HCT116 (cell line): ENCODE measurements at regions not wholly inside any gene's neighbourhood (a gene's known extent, or its start where the extent isn't known, plus 50 kb on each side); places are given as distances from the start of the nearest gene placed in this dataset.

Source experiments
- ATAC-seq: fragments of 200-7000 bp; cut with Tn5 transposase; 2 replicates; pipeline ENCODE4 v1.9.1; 2020; ENCODE audit warnings: mild to moderate bottlenecking, moderate library complexity
- BruUV-seq: library from RNA; stranded (reverse); fragments of 400-500 nt; replicated peaks from 2 replicates; lab custom pipeline; 2021; lab: Mats Ljungman, UMichigan
- CTCF ChIA-PET: fragments of 300-600 bp; sonication (Branson Sonifier 250); formaldehyde crosslinking; loops from one replicate; lab custom pipeline; 2021; ENCODE audit warnings: antibody characterized with exemption; lab: Charles Lee
- POLR2A ChIA-PET: fragments of 300-600, 350-600 bp; sonication (Branson Sonifier 250); formaldehyde crosslinking; loops from one replicate; lab custom pipeline; 2021; ENCODE audit warnings: antibody characterized with exemption; lab: Charles Lee
- RAD21 ChIA-PET, 2 experiments: fragments of 300-600 bp; sonication (Branson Sonifier 250); formaldehyde crosslinking; loops; one replicate each; lab custom pipeline; 2023; ENCODE audit warnings: low total read pairs in 2 of 2; ENCODE audit not compliant: uncharacterized antibody in 2 of 2, unreplicated experiment in 2 of 2, low non-redundant PET in 1 of 2; lab: Charles Lee
- DNase-seq: peaks from one replicate; pipeline ENCODE4 v3.0.0-alpha.2; 2010; ENCODE audit warnings: low read depth, low spot score
- H2AFZ ChIP-seq: fragments of 200-600 bp; shearing (Covaris generic), sonication (generic); 2 replicates; pipeline ENCODE4 v1.6.1; 2017; ENCODE audit warnings: low read depth, mixed run types, mixed read lengths, antibody characterized with exemption, low read length; ENCODE audit not compliant: poor library complexity, severe bottlenecking
- H3K27ac ChIP-seq: 2 replicates; pipeline ENCODE4 v1.5.1; 2012; ENCODE audit warnings: low read depth, low read length
- H3K27me3 ChIP-seq: fragments of 200-600 bp; sonication (generic); 2 replicates; pipeline ENCODE4 v1.6.1; 2016; ENCODE audit warnings: mixed run types, low read length, mixed read lengths; ENCODE audit not compliant: insufficient read depth
- H3K36me3 ChIP-seq, 2 experiments: fragments of 200-500 bp in 1 of 2; fragments of 200-600 bp in 1 of 2; sonication (Bioruptor generic) in 1 of 2; sonication (generic) in 1 of 2; 2 replicates each; pipeline versions ENCODE4 v1.5.1 to v1.6.1; 2014 to 2016; ENCODE audit warnings: low read length in 2 of 2, inconsistent platforms in 1 of 2, mixed read lengths in 1 of 2, mixed run types in 1 of 2; ENCODE audit not compliant: insufficient read depth in 2 of 2, control insufficient read depth in 1 of 2
- H3K4me1 ChIP-seq, 2 experiments: fragments of 200-600 bp in 1 of 2; sonication (generic) in 1 of 2; 2 replicates each; pipeline versions ENCODE4 v1.5.1 to v1.6.1; 2012 to 2017; ENCODE audit warnings: low read length in 2 of 2, inconsistent platforms in 1 of 2, mild to moderate bottlenecking in 1 of 2, mixed read lengths in 1 of 2, mixed run types in 1 of 2, moderate library complexity in 1 of 2; ENCODE audit not compliant: insufficient read depth in 2 of 2, control insufficient read depth in 1 of 2
- H3K4me2 ChIP-seq: fragments of 200-600 bp; sonication (generic); 2 replicates; pipeline ENCODE4 v1.6.1; 2017; ENCODE audit warnings: mixed run types, low read length, mixed read lengths
- H3K4me3 ChIP-seq, 2 experiments: fragments of 200-600 bp in 1 of 2; sonication (generic) in 1 of 2; replicated peaks in 1 of 2; 2 replicates each; pipeline ENCODE4 v1.5.1; 2011 to 2016; ENCODE audit warnings: low read length in 2 of 2, control low read depth in 1 of 2, low read depth in 1 of 2, mild to moderate bottlenecking in 1 of 2, mixed read lengths in 1 of 2, mixed run types in 1 of 2
- H3K79me2 ChIP-seq: fragments of 200-600 bp; sonication (generic); 2 replicates; pipeline ENCODE4 v1.6.1; 2017; ENCODE audit warnings: mild to moderate bottlenecking, mixed run types, low read length, moderate library complexity, mixed read lengths; ENCODE audit not compliant: insufficient read depth
- H3K9ac ChIP-seq: fragments of 200-600 bp; sonication (generic); 2 replicates; pipeline ENCODE4 v1.6.1; 2016; ENCODE audit warnings: low read length, mixed read lengths
- H3K9me2 ChIP-seq: fragments of 200-600 bp; sonication (generic), shearing (Covaris generic); 2 replicates; pipeline ENCODE4 v1.6.1; 2017; ENCODE audit warnings: mixed run types, mild to moderate bottlenecking, moderate library complexity; ENCODE audit not compliant: insufficient read depth
- H3K9me3 ChIP-seq, 2 experiments: fragments of 200-500 bp in 1 of 2; fragments of 200-600 bp in 1 of 2; sonication (Bioruptor generic) in 1 of 2; sonication (generic) in 1 of 2; 2 replicates each; pipeline ENCODE4 v1.6.1; 2014 to 2017; ENCODE audit warnings: low read length in 2 of 2, mixed read lengths in 2 of 2, inconsistent platforms in 1 of 2, low read depth in 1 of 2, mild to moderate bottlenecking in 1 of 2, mixed run types in 1 of 2, moderate library complexity in 1 of 2; ENCODE audit not compliant: control insufficient read depth in 1 of 2, insufficient read depth in 1 of 2
- H4K20me1 ChIP-seq: fragments of 200-600 bp; sonication (generic), shearing (Covaris generic); 2 replicates; pipeline ENCODE4 v1.6.1; 2017; ENCODE audit warnings: mixed run types, mild to moderate bottlenecking, moderate library complexity; ENCODE audit not compliant: insufficient read depth
- CEBPB ChIP-seq: IDR thresholded peaks from 2 replicates; pipeline ENCODE4 v1.6.1; 2012; ENCODE audit warnings: low read depth
- CTCF ChIP-seq, 3 experiments: fragments of 200-600 bp in 1 of 3; sonication (generic) in 1 of 3; IDR thresholded peaks in 2 of 3; conservative IDR thresholded peaks in 1 of 3; 2 replicates each; pipeline ENCODE4 v1.5.1; 2012 to 2017; ENCODE audit warnings: low read depth in 2 of 3, low read length in 2 of 3, antibody characterized with exemption in 1 of 3, borderline replicate concordance in 1 of 3, control low read depth in 1 of 3, mild to moderate bottlenecking in 1 of 3, mixed read lengths in 1 of 3, mixed run types in 1 of 3, moderate library complexity in 1 of 3; ENCODE audit not compliant: insufficient read depth in 1 of 3
- EZH2 ChIP-seq: fragments of 200-600 bp; sonication (generic); IDR thresholded peaks from 2 replicates; pipeline ENCODE4 v1.6.1; 2017; ENCODE audit warnings: antibody characterized with exemption, mixed run types
- EZH2phosphoT487 ChIP-seq: fragments of 200-600 bp; IDR thresholded peaks from 2 replicates; pipeline ENCODE4 v1.6.1; 2018; ENCODE audit warnings: antibody characterized with exemption, borderline replicate concordance
- REST ChIP-seq: IDR thresholded peaks from 2 replicates; pipeline ENCODE4 v1.6.1; 2012; ENCODE audit warnings: low read depth
- SIN3A ChIP-seq: IDR thresholded peaks from 2 replicates; pipeline ENCODE4 v1.6.1; 2012; ENCODE audit warnings: low read depth
- ZBTB33 ChIP-seq: IDR thresholded peaks from 2 replicates; pipeline ENCODE4 v1.6.1; 2011; ENCODE audit warnings: mild to moderate bottlenecking, low read length, moderate library complexity; ENCODE audit not compliant: insufficient replicate concordance; ENCODE audit errors: extremely low read depth
- ZNF274 ChIP-seq: fragments of 200-500 bp; sonication (Bioruptor generic); IDR thresholded peaks from 2 replicates; pipeline ENCODE4 v1.6.1; 2014; ENCODE audit warnings: mild to moderate bottlenecking, low read depth, low read length, inconsistent platforms
- intact Hi-C: fragments of 100-400 bp; cut with micrococcal nuclease; formaldehyde crosslinking; loops from 2 replicates; pipeline ENCODE4 v1.10.0; 2022

GRCh38 chr17:45645330-45645729, 138.8 kb upstream of the CRHR1 start (continued):
- TF ChIP-seq ZBTB33 (no peak), SIN3A (no peak)

- ATAC-seq (no peak), DNase-seq (no peak)
- Histone ChIP-seq H3K4me1 (no peaks in the 10 kb centered on the region), H3K4me2 (no peak overlapping the region), H3K79me2 (no peaks in the 10 kb centered on the region), H3K9ac (no peak overlapping the region), H3K4me3 (no peak overlapping the region), H3K36me3 (no peaks in the 10 kb centered on the region), H3K9me2 (no peaks in the 10 kb centered on the region), H2AFZ (no peak overlapping the region), H4K20me1 (no peaks in the 10 kb centered on the region), H3K27me3 (no peaks in the 10 kb centered on the region), H3K9me3 (no peaks in the 10 kb centered on the region), H3K27ac (no peak overlapping the region)
- BruUV-seq = no TSS peak
- TF ChIP-seq ZBTB33 (no peak), EZH2phosphoT487 (no peak), CEBPB (no peak), CTCF (IDR thresholded peaks at IDR 0.05 in 2 of 3, conservative IDR thresholded peaks at IDR 0.05 in 1 of 3; ENCODE audit: borderline replicate concordance in 1 of 3, insufficient read depth in 1 of 3, low read depth in 2 of 3, low read length in 2 of 3) (no peak), SIN3A (no peak), ZNF274 (no peak), EZH2 (no peak), REST (no peak)
- ChIA-PET CTCF (interaction anchor here (1.0 to 2.4 kb wide), 3 partner anchors 21 to 206 kb away, joined by 3 to 6 read pairs (median 4); no protein-coding TSS in a partner anchor), RAD21 (no interaction called here), POLR2A (no interaction called here)
- intact Hi-C loops = no loop called here
These were observed 137.7 kb upstream of the CRHR1 start for GRCh38 chr17:45646288-45646988.
